ENCODE measurements at regions not wholly inside any gene's neighbourhood (a gene's known extent, or its start where the extent isn't known, plus 50 kb on each side); places are given as distances from the start of the nearest gene placed in this dataset.
"Not testable (repeated sequence)": the region's sequence is repeated elsewhere in the genome, so short reads cannot be mapped to it uniquely, and the experiment has no call there.

GRCh38 chr15:66872405-66872804, 170.4 kb downstream of the SMAD6 start:
- DNase-seq = no peak
- in situ Hi-C loops (cut with HindIII; ENCODE audit: low pct_ligation_motif_present, low sequenced_read_pairs) = no loop called here
- H3K27me3 ChIP-seq (replicated peaks) = no peaks in the 10 kb centered on the region
- H3K4me3 ChIP-seq (ENCODE audit: low read depth, low read length) = no peak overlapping the region
- H3K27ac ChIP-seq = no peak overlapping the region
- no peak for TF ChIP-seq CTCF (IDR thresholded peaks at IDR 0.05; ENCODE audit: low read depth, low read length, missing control alignments)
- H3K36me3 ChIP-seq (replicated peaks) = no peaks in the 10 kb centered on the region

- H3K27me3 ChIP-seq (replicated peaks); H3K36me3 ChIP-seq (replicated peaks); H3K4me3 ChIP-seq (ENCODE audit: low read depth, low read length); DNase-seq; H3K27ac ChIP-seq; in situ Hi-C loops (cut with HindIII; ENCODE audit: low pct_ligation_motif_present, low sequenced_read_pairs): not testable (repeated sequence)
Observed at GRCh38 chr15:66873331-66873730, 171.3 kb downstream of the SMAD6 start.

- no peak overlapping the region for H3K27ac ChIP-seq
- H3K36me3 ChIP-seq (replicated peaks) = no peaks in the 10 kb centered on the region
- in situ Hi-C loops (cut with HindIII; ENCODE audit: low pct_ligation_motif_present, low sequenced_read_pairs) = no loop called here
- no peak for DNase-seq
- H3K27me3 ChIP-seq (replicated peaks) = no peaks in the 10 kb centered on the region
- no peak overlapping the region for H3K4me3 ChIP-seq (ENCODE audit: low read depth, low read length)
- no peak for TF ChIP-seq CTCF (IDR thresholded peaks at IDR 0.05; ENCODE audit: low read depth, low read length, missing control alignments)
Observed at GRCh38 chr15:66873856-66874255, 171.8 kb downstream of the SMAD6 start.

DNA sequence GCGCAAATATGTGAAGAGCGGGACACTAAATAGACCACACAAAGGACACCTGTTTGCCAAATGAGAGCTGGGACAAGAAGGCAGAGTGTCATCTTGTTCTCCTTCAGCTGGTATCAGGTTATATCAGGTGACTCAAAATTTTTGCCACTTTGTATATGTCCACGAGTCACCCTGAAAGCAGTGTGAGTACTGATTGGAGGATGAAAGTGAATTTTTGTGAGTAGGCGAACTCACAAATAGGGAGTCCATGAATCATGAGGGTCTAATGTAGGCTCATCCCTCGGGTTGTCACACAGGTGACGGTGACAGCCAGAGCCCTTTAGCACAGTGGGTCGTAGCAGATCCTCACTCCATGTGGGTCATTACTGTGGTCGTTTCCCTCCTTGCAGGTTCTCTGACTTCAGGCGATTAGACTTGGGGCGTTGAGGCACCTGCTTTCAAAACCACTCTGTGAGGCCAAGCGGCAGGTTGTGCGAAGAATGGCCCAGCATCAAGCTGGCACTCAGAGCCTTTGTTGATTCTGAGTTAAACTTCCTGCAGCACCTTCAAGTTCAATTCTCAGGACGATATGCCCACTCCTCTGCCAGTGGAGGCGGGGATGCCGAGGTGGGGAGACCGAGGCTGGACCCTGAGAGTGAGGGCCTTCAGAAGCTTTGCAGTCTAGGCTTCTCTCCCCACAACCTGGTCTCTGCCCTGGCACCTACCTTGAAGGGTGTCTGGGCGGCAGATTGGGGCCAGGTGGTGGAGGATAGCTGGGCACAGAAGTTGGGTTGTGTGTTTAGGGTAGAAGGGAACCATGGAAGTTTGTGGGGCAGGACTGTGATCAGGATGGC, 173.8 kb downstream of the SMAD6 start:
- Histone ChIP-seq H3K27ac (no peak overlapping the region), H3K36me3 (replicated peaks) (no peaks in the 10 kb centered on the region), H3K4me3 (ENCODE audit: low read depth, low read length) (no peak overlapping the region), H3K27me3 (replicated peaks) (no peaks in the 10 kb centered on the region)
- no peak for TF ChIP-seq CTCF (IDR thresholded peaks at IDR 0.05; ENCODE audit: low read depth, low read length, missing control alignments)
- no peak for DNase-seq
- in situ Hi-C loops (cut with HindIII; ENCODE audit: low pct_ligation_motif_present, low sequenced_read_pairs) = no loop called here

DNA sequence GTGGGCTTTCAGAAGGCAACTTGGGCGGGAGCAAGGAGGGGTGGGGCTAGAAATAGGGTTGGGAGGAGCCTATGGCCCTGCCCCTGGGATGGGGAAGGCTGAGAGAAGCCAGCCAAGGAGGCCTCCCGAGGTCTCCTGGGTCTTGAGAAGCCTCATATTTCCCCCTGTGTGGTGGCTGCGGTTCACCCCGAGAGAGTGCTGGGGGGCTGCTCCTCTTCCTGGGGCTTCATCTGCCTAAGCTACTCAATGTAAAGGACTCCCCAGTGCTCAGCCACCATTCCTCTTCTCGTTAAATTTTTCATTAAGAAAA, 174.3 kb downstream of the SMAD6 start:
- in situ Hi-C loops (cut with HindIII; ENCODE audit: low pct_ligation_motif_present, low sequenced_read_pairs) = no loop called here
- no peak for DNase-seq

More for the DNA sequence above, 174.3 kb downstream of the SMAD6 start:
- Histone ChIP-seq H3K4me3 (ENCODE audit: low read depth, low read length) (no peak overlapping the region), H3K36me3 (replicated peaks) (no peaks in the 10 kb centered on the region), H3K27me3 (replicated peaks) (no peaks in the 10 kb centered on the region), H3K27ac (no peak overlapping the region)
- no peak for TF ChIP-seq CTCF (IDR thresholded peaks at IDR 0.05; ENCODE audit: low read depth, low read length, missing control alignments)
